ENCODE measurements at regions not wholly inside any gene's neighbourhood (a gene's known extent, or its start where the extent isn't known, plus 50 kb on each side); places are given as distances from the start of the nearest gene placed in this dataset.

DNA sequence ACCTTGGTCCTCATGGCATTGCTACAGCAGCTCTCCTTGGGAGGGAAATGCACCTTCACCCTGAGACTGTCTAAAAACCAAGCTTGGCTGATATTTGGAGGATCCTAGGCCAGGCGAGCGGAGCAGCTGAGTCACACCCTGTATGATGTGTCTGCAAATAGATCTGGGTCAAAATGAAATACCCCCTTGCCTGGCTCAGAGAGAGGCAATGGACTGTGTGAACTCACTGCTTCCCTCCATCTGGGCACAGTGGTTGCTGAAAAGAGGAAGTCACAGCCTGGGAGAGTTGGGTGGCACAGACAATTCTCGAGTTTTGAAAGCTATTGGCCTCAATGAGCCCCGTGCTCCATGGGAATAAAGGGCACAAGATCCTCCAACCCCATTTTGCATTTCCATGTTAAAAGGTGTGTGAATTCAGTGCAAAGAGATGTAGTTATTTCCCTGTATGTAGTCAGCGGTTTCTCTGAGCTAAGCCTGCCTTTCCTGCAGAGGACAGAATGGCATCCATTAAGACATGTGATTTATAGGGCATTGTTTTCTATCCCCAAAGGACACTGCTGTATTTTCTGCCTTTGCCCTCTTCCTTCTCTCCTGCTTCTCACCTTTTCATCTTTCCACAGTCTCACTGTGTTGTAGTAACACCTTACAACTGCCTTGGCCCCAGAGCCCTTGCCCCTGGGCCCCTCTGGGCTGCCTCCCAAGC lies 177.2 kb downstream of the GADD45G start:
- H3K27ac Mint-ChIP-seq, result peak overlapping the region in 4 of 7 donors; percentile 33 to 63 (median 58)
- no peak overlapping the region for H3K4me2 ChIP-seq (replicated peaks; ENCODE audit: extremely low read depth, low read length, poor library complexity, severe bottlenecking)
- peak; percentile 62 to 82 (median 67) for DNase-seq

DNA sequence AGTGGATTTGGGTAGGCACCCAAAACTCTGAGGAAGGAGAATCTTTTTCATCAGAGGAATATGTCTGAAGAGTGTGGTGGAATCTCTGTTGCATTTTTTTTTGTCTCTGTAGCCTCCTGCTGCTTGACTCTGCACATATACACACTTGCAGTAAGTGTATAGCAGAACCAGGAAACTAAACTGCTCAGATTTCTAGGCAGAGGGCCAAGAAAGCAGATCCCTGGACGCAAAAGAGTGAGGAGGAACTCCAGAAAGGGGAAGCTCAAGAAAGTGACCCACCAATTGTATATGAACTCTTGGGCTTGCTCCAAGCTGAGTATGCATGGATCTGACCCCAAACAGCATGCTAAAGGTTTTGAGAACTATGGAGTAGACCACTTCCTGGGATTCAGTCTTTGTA lies 181.8 kb downstream of the GADD45G start:
- Histone ChIP-seq H3K79me2 (ENCODE audit: insufficient read depth, low read length) (no peaks in the 10 kb centered on the region), H3K9ac (ENCODE audit: insufficient read depth, low read length, poor library complexity, severe bottlenecking) (no peak overlapping the region), H3K4me2 (replicated peaks; ENCODE audit: extremely low read depth, low read length, poor library complexity, severe bottlenecking) (peak overlapping the region; percentile 16), H3K27me3 (ENCODE audit: control insufficient read depth in 2 of 2, insufficient read depth in 2 of 2, low read length in 2 of 2) (peaks cover 7% of the 10 kb centered on the region in 2 donors), H4K20me1 (ENCODE audit: insufficient read depth, low read length) (no peaks in the 10 kb centered on the region), H3K9me3 (replicated peaks in 1 of 2; ENCODE audit: control insufficient read depth in 1 of 2, insufficient read depth in 1 of 2, low read length in 2 of 2) (no peaks in the 10 kb centered on the region), H2AFZ (ENCODE audit: insufficient read depth, low read depth, low read length, poor library complexity, severe bottlenecking) (no peak overlapping the region), H3K36me3 (replicated peaks in 1 of 2; ENCODE audit: control insufficient read depth in 1 of 2, insufficient read depth in 2 of 2, low read length in 2 of 2) (no peaks in the 10 kb centered on the region), H3K4me1 (ENCODE audit: control insufficient read depth in 1 of 2, insufficient read depth in 2 of 2, low read length in 2 of 2) (peaks cover 26 to 29% of the 10 kb centered on the region in 2 donors), H3K4me3 (replicated peaks in 1 of 3; ENCODE audit: low read depth in 2 of 3, low read length in 3 of 3) (no peak overlapping the region), H3K27ac (ENCODE audit: low read depth in 1 of 2, low read length in 2 of 2) (peak overlapping the region in 1 of 2 donors; percentile 10)
- Mint-ChIP-seq H3K4me1 (peaks cover 28% of the 10 kb centered on the region), H3K9me3 (peaks cover 0 to 1% (median 0%) of the 10 kb centered on the region in 7 donors), H3K36me3 (no peaks in the 10 kb centered on the region), H3K27ac (peak overlapping the region in 3 of 7 donors; percentile 22 to 72 (median 26)), H3K4me3 (no peak overlapping the region), H3K27me3 (ENCODE audit: low read depth in 3 of 3) (peaks cover 8 to 22% (median 15%) of the 10 kb centered on the region in 3 donors)
- 9% methylated on average over 1 of the region's 1 CpG for WGBS (ENCODE audit: insufficient coverage)
- peak; percentile 70 to 79 (median 74) for DNase-seq
- TF ChIP-seq, protein P1, sequence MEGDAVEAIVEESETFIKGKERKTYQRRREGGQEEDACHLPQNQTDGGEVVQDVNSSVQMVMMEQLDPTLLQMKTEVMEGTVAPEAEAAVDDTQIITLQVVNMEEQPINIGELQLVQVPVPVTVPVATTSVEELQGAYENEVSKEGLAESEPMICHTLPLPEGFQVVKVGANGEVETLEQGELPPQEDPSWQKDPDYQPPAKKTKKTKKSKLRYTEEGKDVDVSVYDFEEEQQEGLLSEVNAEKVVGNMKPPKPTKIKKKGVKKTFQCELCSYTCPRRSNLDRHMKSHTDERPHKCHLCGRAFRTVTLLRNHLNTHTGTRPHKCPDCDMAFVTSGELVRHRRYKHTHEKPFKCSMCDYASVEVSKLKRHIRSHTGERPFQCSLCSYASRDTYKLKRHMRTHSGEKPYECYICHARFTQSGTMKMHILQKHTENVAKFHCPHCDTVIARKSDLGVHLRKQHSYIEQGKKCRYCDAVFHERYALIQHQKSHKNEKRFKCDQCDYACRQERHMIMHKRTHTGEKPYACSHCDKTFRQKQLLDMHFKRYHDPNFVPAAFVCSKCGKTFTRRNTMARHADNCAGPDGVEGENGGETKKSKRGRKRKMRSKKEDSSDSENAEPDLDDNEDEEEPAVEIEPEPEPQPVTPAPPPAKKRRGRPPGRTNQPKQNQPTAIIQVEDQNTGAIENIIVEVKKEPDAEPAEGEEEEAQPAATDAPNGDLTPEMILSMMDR (IDR thresholded peaks at IDR 0.05), result no peak
- intact Hi-C loops (cut with micrococcal nuclease), result loop anchor here in 1 of 2 donors (10.0 kb wide), 1 partner anchor 172 kb away; no protein-coding TSS in a partner anchor

More for the DNA sequence above, 177.2 kb downstream of the GADD45G start:
- H3K36me3 Mint-ChIP-seq, result no peaks in the 10 kb centered on the region
- peaks cover 3 to 23% (median 21%) of the 10 kb centered on the region in 3 donors for H3K27me3 Mint-ChIP-seq (ENCODE audit: low read depth in 3 of 3)
- no peak overlapping the region for H3K9ac ChIP-seq (ENCODE audit: insufficient read depth, low read length, poor library complexity, severe bottlenecking)
- H3K9me3 Mint-ChIP-seq, result peaks cover 0 to 2% (median 0%) of the 10 kb centered on the region in 7 donors
- H3K27ac ChIP-seq (ENCODE audit: low read depth in 1 of 2, low read length in 2 of 2), result no peak overlapping the region
- WGBS (ENCODE audit: insufficient coverage), result 17% methylated on average over 1 of the region's 5 CpGs
- peaks cover 7% of the 10 kb centered on the region in 2 donors for H3K27me3 ChIP-seq (ENCODE audit: control insufficient read depth in 2 of 2, insufficient read depth in 2 of 2, low read length in 2 of 2)
- no peaks in the 10 kb centered on the region for H3K79me2 ChIP-seq (ENCODE audit: insufficient read depth, low read length)
- H3K4me1 Mint-ChIP-seq, result peaks cover 29% of the 10 kb centered on the region
- intact Hi-C loops (cut with micrococcal nuclease), result loop anchor here in 1 of 2 donors (10.0 kb wide), 1 partner anchor 167 kb away; no protein-coding TSS in a partner anchor
- H2AFZ ChIP-seq (ENCODE audit: insufficient read depth, low read depth, low read length, poor library complexity, severe bottlenecking), result no peak overlapping the region
- no peaks in the 10 kb centered on the region for H3K36me3 ChIP-seq (replicated peaks in 1 of 2; ENCODE audit: control insufficient read depth in 1 of 2, insufficient read depth in 2 of 2, low read length in 2 of 2)
- no peak overlapping the region for H3K4me3 ChIP-seq (replicated peaks in 1 of 3; ENCODE audit: low read depth in 2 of 3, low read length in 3 of 3)
- no peaks in the 10 kb centered on the region for H4K20me1 ChIP-seq (ENCODE audit: insufficient read depth, low read length)
- no peaks in the 10 kb centered on the region for H3K9me3 ChIP-seq (replicated peaks in 1 of 2; ENCODE audit: control insufficient read depth in 1 of 2, insufficient read depth in 1 of 2, low read length in 2 of 2)
- H3K4me1 ChIP-seq (ENCODE audit: control insufficient read depth in 1 of 2, insufficient read depth in 2 of 2, low read length in 2 of 2), result peaks cover 27 to 32% of the 10 kb centered on the region in 2 donors
- peak overlapping the region in 1 of 2 donors; percentile 8 for H3K4me3 Mint-ChIP-seq
- TF ChIP-seq, protein P1 (IDR thresholded peaks at IDR 0.05), result no peak
